ENCODE measurements at regions not wholly inside any gene's neighbourhood (a gene's known extent, or its start where the extent isn't known, plus 50 kb on each side); places are given as distances from the start of the nearest gene placed in this dataset.

GRCh38 chr2:220442012-220442411 is 814.6 kb downstream of the SLC4A3 start:
- no peak for TF ChIP-seq CTCF (IDR thresholded peaks at IDR 0.05)
- no peak for TF ChIP-seq POLR2A (IDR thresholded peaks at IDR 0.05)
- no peak for TF ChIP-seq EP300 (IDR thresholded peaks at IDR 0.05)
